Peyer's patch (tissue), 4 donors: ENCODE measurements at regions not wholly inside any gene's neighbourhood (a gene's known extent, or its start where the extent isn't known, plus 50 kb on each side); places are given as distances from the start of the nearest gene placed in this dataset.

Source experiments
- CTCF ChIP-seq, 6 experiments: fragments of 450-650 bp in 4 of 6; fragments of 200-600 bp in 2 of 6; sonication (generic) in 1 of 6; IDR thresholded peaks; one replicate each; pipeline ENCODE4 v1.5.1; 2017 to 2019; ENCODE audit warnings: antibody characterized with exemption in 6 of 6, mild to moderate bottlenecking in 3 of 6, moderate library complexity in 1 of 6
- POLR2A ChIP-seq, 2 donors: fragments of 450-650 bp; IDR thresholded peaks; one replicate each; pipeline ENCODE4 v1.5.1; 2017; ENCODE audit warnings: antibody characterized with exemption in 2 of 2, mild to moderate bottlenecking in 2 of 2, moderate library complexity in 2 of 2

GRCh38 chrX:39361736-39362135, 560.5 kb downstream of the MID1IP1 start:
- no peak for TF ChIP-seq CTCF (IDR thresholded peaks at IDR 0.05)
- TF ChIP-seq POLR2A (IDR thresholded peaks at IDR 0.05): no peak
